ENCODE measurements at regions not wholly inside any gene's neighbourhood (a gene's known extent, or its start where the extent isn't known, plus 50 kb on each side); places are given as distances from the start of the nearest gene placed in this dataset.

DNA sequence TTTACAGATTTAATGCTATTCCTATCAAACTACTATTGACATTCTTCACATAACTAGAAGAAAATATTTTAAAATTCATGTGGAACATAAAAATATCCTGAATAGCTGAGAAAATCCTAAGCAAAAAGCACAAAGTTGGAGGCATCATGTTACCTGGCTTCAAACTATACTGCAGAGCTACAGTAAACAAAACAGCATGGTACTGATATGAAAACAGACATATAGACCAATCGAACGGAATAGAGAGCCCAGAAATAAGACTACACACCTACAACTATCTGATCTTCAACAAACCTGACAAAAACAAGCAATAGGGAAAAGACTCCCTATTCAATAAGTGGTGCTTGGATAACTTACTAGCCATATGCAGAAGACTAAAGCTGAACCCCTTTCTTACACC lies 273.4 kb upstream of the GRIA3 start:
- TF ChIP-seq, protein P1, sequence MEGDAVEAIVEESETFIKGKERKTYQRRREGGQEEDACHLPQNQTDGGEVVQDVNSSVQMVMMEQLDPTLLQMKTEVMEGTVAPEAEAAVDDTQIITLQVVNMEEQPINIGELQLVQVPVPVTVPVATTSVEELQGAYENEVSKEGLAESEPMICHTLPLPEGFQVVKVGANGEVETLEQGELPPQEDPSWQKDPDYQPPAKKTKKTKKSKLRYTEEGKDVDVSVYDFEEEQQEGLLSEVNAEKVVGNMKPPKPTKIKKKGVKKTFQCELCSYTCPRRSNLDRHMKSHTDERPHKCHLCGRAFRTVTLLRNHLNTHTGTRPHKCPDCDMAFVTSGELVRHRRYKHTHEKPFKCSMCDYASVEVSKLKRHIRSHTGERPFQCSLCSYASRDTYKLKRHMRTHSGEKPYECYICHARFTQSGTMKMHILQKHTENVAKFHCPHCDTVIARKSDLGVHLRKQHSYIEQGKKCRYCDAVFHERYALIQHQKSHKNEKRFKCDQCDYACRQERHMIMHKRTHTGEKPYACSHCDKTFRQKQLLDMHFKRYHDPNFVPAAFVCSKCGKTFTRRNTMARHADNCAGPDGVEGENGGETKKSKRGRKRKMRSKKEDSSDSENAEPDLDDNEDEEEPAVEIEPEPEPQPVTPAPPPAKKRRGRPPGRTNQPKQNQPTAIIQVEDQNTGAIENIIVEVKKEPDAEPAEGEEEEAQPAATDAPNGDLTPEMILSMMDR (IDR thresholded peaks at IDR 0.05) = no peak
- TF ChIP-seq POLR2A (IDR thresholded peaks at IDR 0.05) = no peak
